Type B pancreatic cell (in vitro differentiated cells): ENCODE measurements at regions not wholly inside any gene's neighbourhood (a gene's known extent, or its start where the extent isn't known, plus 50 kb on each side); places are given as distances from the start of the nearest gene placed in this dataset.

ENCODE experiments used
- DNase-seq: peaks from one replicate; pipeline ENCODE4 v3.0.0; 2021; ENCODE audit warnings: mixed read lengths; ENCODE audit not compliant: unreplicated experiment; ENCODE audit errors: extremely low spot score
- H3K27ac Mint-ChIP-seq: 2 replicates; pipeline ENCODE4 v1.8.0; 2021; ENCODE audit warnings: mild to moderate bottlenecking, mixed read lengths
- H3K27me3 Mint-ChIP-seq: 2 replicates; pipeline ENCODE4 v1.8.0; 2021; ENCODE audit warnings: mixed read lengths
- H3K36me3 Mint-ChIP-seq: 2 replicates; pipeline ENCODE4 v1.8.0; 2021; ENCODE audit warnings: mixed read lengths
- H3K4me1 Mint-ChIP-seq: one replicate; pipeline ENCODE4 v1.8.0; 2021; ENCODE audit warnings: mixed read lengths; ENCODE audit not compliant: unreplicated experiment
- H3K4me3 Mint-ChIP-seq: 2 replicates; pipeline ENCODE4 v1.8.0; 2021; ENCODE audit warnings: mild to moderate bottlenecking, mixed read lengths
- H3K9me3 Mint-ChIP-seq: 2 replicates; pipeline ENCODE4 v1.8.0; 2021; ENCODE audit warnings: mixed read lengths
- CTCF ChIP-seq: fragments of 200-600 bp; sonication (generic); conservative IDR thresholded peaks from 2 replicates; pipeline ENCODE4 v1.5.0; 2021; ENCODE audit warnings: antibody characterized with exemption, mild to moderate bottlenecking

- Mint-ChIP-seq H3K27me3 (peaks cover 48% of the 10 kb centered on the region), H3K4me3 (no peak overlapping the region), H3K4me1 (peaks cover 12% of the 10 kb centered on the region), H3K27ac (no peak overlapping the region), H3K36me3 (no peaks in the 10 kb centered on the region), H3K9me3 (peaks cover 5% of the 10 kb centered on the region)
- DNase-seq: no peak
- no peak for TF ChIP-seq CTCF
Observed at GRCh38 chr6:165819394-165819793, 156.4 kb upstream of the PDE10A start.

- Mint-ChIP-seq H3K36me3 (no peaks in the 10 kb centered on the region), H3K27me3 (peaks cover 52% of the 10 kb centered on the region), H3K4me3 (no peak overlapping the region), H3K4me1 (peaks cover 13% of the 10 kb centered on the region), H3K9me3 (peaks cover 5% of the 10 kb centered on the region), H3K27ac (no peak overlapping the region)
- no peak for DNase-seq
- TF ChIP-seq CTCF: no peak
Observed at GRCh38 chr6:165818200-165818599, 155.2 kb upstream of the PDE10A start.

GRCh38 chr6:165817771-165818170, 154.7 kb upstream of the PDE10A start:
- no peak for TF ChIP-seq CTCF
- H3K36me3 Mint-ChIP-seq: no peaks in the 10 kb centered on the region
- H3K4me1 Mint-ChIP-seq: peaks cover 18% of the 10 kb centered on the region
- H3K27ac Mint-ChIP-seq: no peak overlapping the region
- H3K27me3 Mint-ChIP-seq: peaks cover 52% of the 10 kb centered on the region
- no peak for DNase-seq
- no peak overlapping the region for H3K4me3 Mint-ChIP-seq
- H3K9me3 Mint-ChIP-seq: peaks cover 5% of the 10 kb centered on the region

- Mint-ChIP-seq H3K27ac (no peak overlapping the region), H3K4me3 (no peak overlapping the region), H3K9me3 (peaks cover 5% of the 10 kb centered on the region), H3K4me1 (peaks cover 21% of the 10 kb centered on the region), H3K36me3 (no peaks in the 10 kb centered on the region), H3K27me3 (peaks cover 52% of the 10 kb centered on the region)
- DNase-seq: no peak
- no peak for TF ChIP-seq CTCF
Observed at GRCh38 chr6:165817148-165817547, 154.1 kb upstream of the PDE10A start.

GRCh38 chr6:165814679-165815078, 151.6 kb upstream of the PDE10A start:
- no peak for TF ChIP-seq CTCF
- Mint-ChIP-seq H3K4me1 (peaks cover 21% of the 10 kb centered on the region), H3K27ac (no peak overlapping the region), H3K4me3 (no peak overlapping the region), H3K36me3 (no peaks in the 10 kb centered on the region), H3K27me3 (peaks cover 49% of the 10 kb centered on the region), H3K9me3 (peaks cover 10% of the 10 kb centered on the region)
- no peak for DNase-seq

GRCh38 chr6:165811512-165811911, 148.5 kb upstream of the PDE10A start:
- peaks cover 54% of the 10 kb centered on the region for H3K27me3 Mint-ChIP-seq
- no peak overlapping the region for H3K27ac Mint-ChIP-seq
- peaks cover 8% of the 10 kb centered on the region for H3K9me3 Mint-ChIP-seq
- H3K4me1 Mint-ChIP-seq: peaks cover 9% of the 10 kb centered on the region
- no peaks in the 10 kb centered on the region for H3K36me3 Mint-ChIP-seq
- no peak for TF ChIP-seq CTCF
- no peak for DNase-seq
- H3K4me3 Mint-ChIP-seq: no peak overlapping the region
